Mononuclear cell (primary cell): ENCODE measurements at regions not wholly inside any gene's neighbourhood (a gene's known extent, or its start where the extent isn't known, plus 50 kb on each side); places are given as distances from the start of the nearest gene placed in this dataset.

Experiments used
- H3K27me3 ChIP-seq: 2 replicates; pipeline ENCODE4 v1.6.0; 2011; ENCODE audit warnings: low read length, control low read depth; ENCODE audit not compliant: insufficient read depth
- H3K4me1 ChIP-seq: 2 replicates; pipeline ENCODE4 v1.5.1; 2011; ENCODE audit warnings: mild to moderate bottlenecking, low read length, control low read depth; ENCODE audit not compliant: insufficient read depth
- H3K4me3 ChIP-seq: 2 replicates; pipeline ENCODE4 v1.5.1; 2011; ENCODE audit warnings: mild to moderate bottlenecking, low read length, moderate library complexity
- H3K9me3 ChIP-seq: 2 replicates; pipeline ENCODE4 v1.5.1; 2011; ENCODE audit warnings: low read depth, mild to moderate bottlenecking, control low read depth, low read length

DNA sequence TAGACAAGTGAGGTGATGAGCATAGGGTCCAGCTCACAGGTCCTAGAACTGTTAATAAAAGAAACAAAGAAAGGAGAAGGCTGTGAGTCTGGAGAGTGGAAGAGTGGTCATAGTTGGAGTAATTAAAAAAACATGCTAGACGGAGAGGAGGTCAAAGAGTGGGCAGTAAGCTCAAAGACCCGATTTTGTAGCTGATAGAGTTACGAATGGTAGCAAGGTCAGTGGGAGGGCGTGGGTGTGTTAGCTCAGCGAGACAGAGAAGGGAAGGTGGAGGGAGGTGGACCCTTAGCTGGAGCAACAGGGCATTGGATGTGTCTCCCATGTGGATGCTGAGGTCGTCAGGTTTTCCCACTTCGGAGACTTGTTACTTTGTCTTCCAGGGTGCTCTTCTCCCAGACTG, 431.7 kb downstream of the CDH26 start:
- H3K4me1 ChIP-seq: no peaks in the 10 kb centered on the region
- no peak overlapping the region for H3K4me3 ChIP-seq
- H3K27me3 ChIP-seq: no peaks in the 10 kb centered on the region
- no peaks in the 10 kb centered on the region for H3K9me3 ChIP-seq

DNA sequence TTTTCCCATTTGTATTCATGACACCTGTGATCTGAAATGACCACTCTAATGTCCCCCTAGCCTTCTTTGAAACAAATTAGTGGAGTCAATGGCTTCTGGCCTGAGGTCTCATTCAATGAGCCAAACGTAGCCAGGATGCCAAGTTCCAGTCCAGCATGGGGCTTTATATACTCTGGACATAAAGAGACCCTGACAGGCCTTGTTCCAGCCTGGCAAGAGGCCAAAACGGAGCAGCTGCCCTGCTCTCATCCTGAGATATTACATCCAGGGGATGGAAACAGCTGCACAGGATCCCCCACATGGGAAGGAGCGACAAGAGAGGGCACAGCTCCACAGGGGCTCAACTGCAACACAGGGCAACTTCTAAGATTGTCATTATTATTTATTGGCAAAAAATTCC, 437.8 kb downstream of the CDH26 start:
- Histone ChIP-seq H3K4me1 (no peaks in the 10 kb centered on the region), H3K4me3 (no peak overlapping the region)

DNA sequence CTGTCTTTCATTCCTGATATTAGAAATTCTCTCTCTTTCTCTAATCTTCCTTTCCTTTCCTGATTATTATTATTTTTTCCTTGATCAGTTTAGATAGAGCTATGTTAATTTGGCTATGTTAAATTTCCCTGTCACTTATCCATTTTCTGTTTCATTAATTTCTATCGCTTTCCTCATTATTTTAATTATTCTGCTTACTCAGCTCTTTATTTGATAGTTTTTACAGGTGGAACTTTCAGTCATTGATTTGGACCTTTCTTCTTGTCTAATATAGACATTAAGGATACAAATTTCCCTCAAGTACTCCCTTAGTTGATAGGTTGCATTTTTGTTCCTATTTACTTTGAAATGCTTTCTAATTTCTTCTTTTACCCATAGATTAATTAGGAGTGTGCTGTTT, 442.3 kb downstream of the CDH26 start:
- Histone ChIP-seq H3K4me3 (no peak overlapping the region), H3K9me3 (no peaks in the 10 kb centered on the region), H3K4me1 (no peaks in the 10 kb centered on the region), H3K27me3 (no peaks in the 10 kb centered on the region)

More for the DNA sequence above, 437.8 kb downstream of the CDH26 start:
- Histone ChIP-seq H3K9me3 (no peaks in the 10 kb centered on the region), H3K27me3 (no peaks in the 10 kb centered on the region)

DNA sequence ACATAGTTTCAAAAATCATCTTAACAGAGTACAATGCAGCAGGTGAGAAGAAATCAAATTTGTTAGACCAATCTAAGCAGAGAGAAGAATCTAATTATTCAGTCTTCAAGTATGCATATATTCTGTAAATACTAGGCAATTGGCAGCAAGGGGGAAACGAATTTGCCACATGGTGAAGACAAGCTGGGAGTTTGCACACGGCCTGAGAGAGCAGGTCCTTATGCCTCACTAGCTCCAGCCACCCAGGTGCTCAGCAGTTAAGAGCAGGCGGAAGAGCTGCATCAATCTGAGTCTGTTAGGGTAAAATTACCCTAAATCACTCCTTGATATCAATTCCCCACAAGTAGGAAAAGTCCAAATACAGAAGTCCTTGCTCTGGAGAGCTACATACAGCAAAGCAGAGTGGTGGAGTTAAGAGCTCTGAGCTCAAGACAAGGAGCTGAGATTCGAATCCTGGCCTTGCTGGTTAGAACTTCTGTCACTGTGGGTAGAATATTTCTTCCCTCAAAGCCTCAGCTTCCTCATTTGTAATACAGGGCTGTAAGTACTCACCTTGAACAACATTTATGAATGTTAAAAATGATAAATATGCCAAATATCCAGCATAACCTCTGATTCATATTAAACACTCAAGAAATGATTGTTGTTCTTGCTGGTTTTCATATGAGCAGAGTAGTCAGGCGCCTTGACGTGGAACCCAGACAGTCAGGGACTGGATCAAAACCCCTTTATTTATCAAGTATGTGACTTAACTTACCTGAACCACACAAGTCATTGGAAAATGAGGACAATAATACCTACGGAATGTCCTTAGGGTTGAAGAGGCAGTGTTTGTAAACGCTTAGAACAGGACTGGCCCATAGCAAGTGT, 444.2 kb downstream of the CDH26 start:
- H3K4me3 ChIP-seq: no peak overlapping the region

DNA sequence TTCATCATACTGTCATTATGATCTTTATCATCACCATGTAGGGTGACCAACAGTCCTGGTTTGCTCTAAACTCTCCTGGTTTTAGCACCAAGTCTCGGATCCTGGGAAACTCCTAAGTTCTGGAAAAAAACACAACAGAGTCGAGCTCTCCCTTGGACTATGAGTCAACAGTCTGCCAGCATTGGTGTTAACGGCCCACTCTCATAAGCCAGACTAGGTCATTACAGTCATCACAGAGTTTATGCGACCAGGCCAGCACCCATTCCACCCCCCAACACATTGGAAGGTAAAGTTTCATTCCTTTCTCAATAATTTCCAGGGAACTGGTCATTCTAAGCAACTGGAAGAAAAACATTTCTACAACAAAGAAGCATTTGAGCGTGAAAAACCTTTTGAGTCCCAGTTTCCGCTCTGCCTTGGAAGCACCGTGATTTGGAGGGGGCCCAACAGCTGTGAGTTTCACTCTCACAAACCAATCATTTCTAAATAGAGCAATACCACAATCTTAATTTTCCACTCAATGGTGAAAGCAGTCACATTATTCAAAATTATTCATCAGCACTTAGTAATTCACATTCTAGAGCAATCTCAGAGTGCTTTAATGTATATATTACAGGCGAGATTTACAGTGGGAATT, 445.0 kb downstream of the CDH26 start:
- no peak overlapping the region for H3K4me3 ChIP-seq
- H3K4me1 ChIP-seq: no peaks in the 10 kb centered on the region
- H3K9me3 ChIP-seq: no peaks in the 10 kb centered on the region
- H3K27me3 ChIP-seq: no peaks in the 10 kb centered on the region

More for the DNA sequence above, 444.2 kb downstream of the CDH26 start:
- Histone ChIP-seq H3K9me3 (no peaks in the 10 kb centered on the region), H3K4me1 (no peaks in the 10 kb centered on the region), H3K27me3 (no peaks in the 10 kb centered on the region)

DNA sequence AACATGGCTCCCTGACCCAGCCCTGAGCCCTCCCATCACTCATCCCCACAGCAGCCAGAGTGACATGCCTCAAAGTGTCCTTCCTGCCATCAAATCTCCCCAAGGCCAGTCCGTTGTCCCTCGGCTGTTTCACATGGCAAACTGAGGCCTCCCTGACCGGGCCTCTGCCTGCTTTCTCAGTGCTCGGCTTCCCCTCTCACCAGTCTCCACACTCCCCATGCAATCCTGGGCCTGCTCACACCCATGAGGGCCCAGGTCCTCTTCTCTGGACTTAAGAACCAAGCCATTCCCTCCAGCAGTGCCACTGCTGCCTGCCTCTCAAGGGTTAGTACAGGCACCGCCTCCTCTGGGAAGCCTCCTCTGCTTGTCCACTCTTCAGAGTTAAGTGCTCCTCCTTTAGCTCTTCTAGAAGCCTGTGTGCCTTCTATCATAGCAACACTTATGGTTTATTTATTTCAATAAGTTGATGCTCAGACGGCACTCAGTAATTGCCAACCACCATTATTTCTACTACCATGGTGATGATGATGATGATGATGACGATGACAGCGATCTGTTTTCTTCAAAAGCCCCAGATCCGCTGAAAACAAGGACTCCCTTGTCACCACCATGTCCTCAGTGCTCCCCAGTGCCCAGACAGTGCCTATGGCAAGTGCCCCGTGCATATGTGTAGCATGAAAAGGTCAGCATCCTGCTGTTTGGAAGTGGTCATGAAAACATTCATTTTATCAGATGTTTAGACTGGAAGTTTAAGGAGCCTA, 449.0 kb downstream of the CDH26 start:
- Histone ChIP-seq H3K4me3 (no peak overlapping the region), H3K9me3 (no peaks in the 10 kb centered on the region), H3K4me1 (no peaks in the 10 kb centered on the region), H3K27me3 (no peaks in the 10 kb centered on the region)

DNA sequence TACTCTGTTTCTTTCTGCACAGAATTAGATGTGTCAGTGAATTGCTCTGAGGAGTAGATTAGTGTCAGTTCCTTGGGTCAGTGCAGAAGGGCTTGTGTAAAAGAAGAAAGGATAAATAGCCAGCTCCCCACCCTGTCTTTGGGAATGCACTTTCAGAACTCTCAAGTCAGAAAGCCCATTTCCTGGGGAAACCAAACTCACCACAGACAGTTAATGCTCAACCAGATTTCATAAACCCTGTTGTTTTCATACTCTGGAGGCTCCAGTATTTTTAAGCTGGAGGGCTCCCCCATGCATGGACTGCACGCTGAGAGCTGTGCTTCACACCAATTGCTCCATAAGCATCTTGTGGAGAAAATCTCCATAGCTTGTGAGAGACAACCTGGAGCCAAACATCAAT, 449.7 kb downstream of the CDH26 start:
- Histone ChIP-seq H3K4me1 (no peaks in the 10 kb centered on the region), H3K9me3 (no peaks in the 10 kb centered on the region), H3K27me3 (no peaks in the 10 kb centered on the region), H3K4me3 (no peak overlapping the region)

DNA sequence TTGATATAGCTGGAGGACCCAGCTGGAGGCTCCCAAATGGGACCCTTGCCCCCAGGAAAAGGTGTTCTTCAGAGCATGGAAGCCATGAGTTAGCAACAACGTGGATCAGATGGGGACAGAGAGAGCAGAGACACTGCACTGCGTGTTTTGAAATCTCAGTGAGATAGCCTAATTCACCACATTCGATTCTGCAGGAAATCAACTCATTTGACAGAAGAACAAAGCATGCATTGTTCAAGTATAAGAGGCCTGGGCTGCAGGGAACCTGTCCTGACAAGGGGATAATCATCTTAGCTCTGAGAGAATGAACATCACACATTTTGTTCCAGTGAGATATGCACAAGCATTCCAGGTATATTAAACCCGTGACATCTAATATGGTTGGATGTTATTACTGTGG, 450.2 kb downstream of the CDH26 start:
- H3K4me1 ChIP-seq: no peaks in the 10 kb centered on the region
- H3K4me3 ChIP-seq: no peak overlapping the region
- no peaks in the 10 kb centered on the region for H3K27me3 ChIP-seq
- no peaks in the 10 kb centered on the region for H3K9me3 ChIP-seq

DNA sequence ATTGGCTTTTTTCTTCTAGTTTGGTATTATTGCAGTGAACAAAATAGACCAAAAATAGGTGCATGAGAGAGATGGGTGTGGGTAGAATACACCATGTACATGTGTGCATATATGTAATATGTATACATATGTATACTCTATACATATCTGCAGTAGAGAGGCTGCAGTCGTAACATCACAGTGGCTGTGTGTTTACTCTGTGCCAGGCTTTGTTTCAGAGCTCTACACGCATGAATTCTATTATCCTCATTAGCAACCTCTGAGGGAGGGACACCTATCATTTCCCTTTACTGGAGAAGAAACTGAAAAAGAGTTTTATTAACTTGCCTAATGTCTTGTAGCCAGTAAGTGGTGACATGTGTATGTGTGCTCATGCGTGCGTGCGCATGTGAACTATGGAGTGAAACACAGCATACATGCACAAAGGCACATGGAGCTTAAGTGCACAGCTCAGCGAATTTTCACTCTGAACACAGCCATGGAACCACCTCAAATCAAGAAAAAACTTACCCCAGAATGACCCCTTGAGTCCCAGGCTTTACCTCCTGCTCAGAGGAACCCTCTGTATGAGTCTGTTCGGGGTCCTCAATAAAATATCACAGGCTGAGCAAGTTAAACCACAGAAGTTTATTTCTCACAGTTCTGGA, 452.5 kb downstream of the CDH26 start:
- H3K27me3 ChIP-seq: no peaks in the 10 kb centered on the region
- no peaks in the 10 kb centered on the region for H3K4me1 ChIP-seq
- H3K9me3 ChIP-seq: no peaks in the 10 kb centered on the region
- no peak overlapping the region for H3K4me3 ChIP-seq

DNA sequence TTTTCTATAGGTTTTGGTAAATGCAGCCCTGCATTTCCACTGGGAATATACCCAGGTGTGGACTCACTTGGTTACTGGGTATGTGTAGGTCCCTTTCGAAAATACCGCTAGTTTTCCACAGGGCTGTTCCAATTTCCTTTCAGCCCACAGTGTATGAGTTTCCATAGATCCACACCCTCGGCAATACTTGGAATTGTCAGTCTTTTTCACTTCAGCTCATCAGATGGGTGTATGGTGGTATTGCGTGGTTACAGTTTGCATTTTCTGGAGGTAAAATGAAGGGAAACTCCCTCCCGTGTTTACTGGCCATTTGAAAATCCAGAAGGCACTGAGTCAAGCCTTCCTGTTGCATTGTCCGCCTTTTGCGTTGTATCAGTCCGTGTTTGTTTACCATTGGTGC, 453.6 kb downstream of the CDH26 start:
- H3K4me3 ChIP-seq: no peak overlapping the region
- H3K27me3 ChIP-seq: no peaks in the 10 kb centered on the region
- no peaks in the 10 kb centered on the region for H3K4me1 ChIP-seq
- no peaks in the 10 kb centered on the region for H3K9me3 ChIP-seq

DNA sequence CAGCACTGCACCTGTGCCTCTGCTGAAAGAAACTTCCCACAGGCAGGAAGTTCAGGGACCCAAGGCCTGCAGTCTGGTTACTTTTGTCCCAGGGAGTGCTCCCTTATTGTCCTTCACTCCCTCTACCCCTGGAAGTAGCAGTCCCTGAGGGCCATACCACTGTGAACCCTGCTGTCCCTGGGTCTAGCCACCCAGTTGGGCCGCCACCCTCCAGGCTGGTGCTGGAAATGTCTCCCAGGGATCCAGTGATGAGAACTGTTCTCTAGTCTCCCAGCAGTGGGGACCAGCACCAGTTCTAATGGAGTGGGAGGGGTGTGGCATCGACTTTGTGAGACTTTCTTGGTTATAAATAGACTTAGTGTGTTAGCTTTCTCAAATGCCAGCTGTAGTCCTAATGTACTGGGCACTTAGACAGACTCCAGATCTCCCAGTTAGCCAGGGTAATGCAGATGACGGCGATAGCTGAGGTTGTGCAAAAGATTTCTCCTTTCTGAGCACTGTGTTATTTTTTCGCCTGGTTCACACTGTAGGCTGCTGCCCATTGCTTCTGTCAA, 462.5 kb downstream of the CDH26 start:
- Histone ChIP-seq H3K9me3 (no peaks in the 10 kb centered on the region), H3K4me3 (no peak overlapping the region), H3K27me3 (peaks cover 2% of the 10 kb centered on the region), H3K4me1 (no peaks in the 10 kb centered on the region)

DNA sequence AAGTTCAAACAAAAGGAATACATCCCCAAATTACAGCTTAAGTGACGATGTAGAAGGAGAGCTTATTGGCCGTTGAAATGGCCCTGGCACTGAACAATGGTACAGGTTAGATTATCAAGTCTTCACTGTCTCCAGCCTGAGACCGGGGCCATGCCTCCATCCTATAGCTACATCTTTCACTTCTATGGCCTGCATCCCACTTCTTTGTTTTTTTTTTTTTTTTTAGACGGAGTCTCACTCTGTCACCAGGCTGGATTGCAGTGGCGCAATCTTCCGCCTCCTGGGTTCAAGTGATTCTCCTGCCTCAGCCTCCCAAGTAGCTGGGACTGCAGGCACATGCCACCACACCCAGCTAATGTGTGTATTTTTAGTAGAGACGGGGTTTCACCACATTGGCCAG, 464.6 kb downstream of the CDH26 start:
- Histone ChIP-seq H3K4me1 (no peaks in the 10 kb centered on the region), H3K9me3 (no peaks in the 10 kb centered on the region), H3K4me3 (no peak overlapping the region), H3K27me3 (peaks cover 2% of the 10 kb centered on the region)

DNA sequence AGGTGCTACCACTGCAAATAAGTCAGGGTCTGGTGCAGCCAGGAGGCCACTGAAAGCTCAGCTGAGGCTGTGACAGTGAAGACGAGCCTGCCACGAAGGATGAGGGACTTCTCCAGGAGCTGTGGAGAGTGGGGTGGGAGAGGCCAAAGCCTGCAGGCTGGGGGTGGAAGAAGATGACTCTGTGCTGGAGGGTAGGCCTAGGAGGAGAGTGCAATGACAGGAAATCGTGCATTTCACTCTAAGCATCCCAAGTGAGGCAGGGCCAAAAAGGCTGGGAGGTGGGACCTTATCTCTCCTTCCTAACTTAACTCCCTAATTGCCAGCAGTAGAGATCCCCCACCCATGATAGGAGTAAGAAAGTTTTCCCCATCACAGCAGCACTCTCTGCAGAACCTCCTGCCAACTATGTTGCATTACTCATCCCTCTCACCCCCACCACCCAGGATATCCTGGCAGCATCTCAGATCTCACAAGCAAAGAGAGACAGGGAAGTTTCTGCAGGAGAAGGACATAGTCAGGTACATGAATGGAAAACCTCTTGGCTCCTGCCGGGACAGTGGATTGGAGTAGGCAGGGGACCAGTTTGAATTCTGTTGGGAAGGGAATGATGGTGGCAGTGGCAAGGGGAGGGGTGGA, 466.2 kb downstream of the CDH26 start:
- Histone ChIP-seq H3K4me1 (no peaks in the 10 kb centered on the region), H3K9me3 (no peaks in the 10 kb centered on the region), H3K4me3 (no peak overlapping the region), H3K27me3 (no peaks in the 10 kb centered on the region)

DNA sequence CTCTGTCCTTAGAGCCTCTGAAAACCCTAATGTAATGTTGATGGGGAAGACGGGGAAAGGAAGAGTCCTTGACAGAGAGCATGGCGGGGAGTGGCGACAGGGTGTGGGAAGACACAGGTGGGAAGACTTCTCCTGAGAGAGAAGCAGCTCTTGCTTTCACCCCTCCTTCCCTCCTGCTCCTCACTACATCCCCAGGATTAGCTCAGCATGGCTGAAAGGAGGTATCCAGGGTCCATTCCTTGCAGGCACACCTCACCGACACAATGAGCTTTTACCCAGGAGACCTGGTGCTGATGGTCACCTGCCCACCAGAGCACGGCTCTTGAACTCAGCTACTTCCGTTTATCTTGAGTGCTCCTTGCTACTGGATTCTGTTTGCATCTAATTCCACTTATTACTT, 469.3 kb downstream of the CDH26 start:
- no peaks in the 10 kb centered on the region for H3K9me3 ChIP-seq
- H3K27me3 ChIP-seq: no peaks in the 10 kb centered on the region
- H3K4me3 ChIP-seq: no peak overlapping the region
- H3K4me1 ChIP-seq: no peaks in the 10 kb centered on the region
